Activated CD4-positive, alpha-beta T cell treated with anti-CD3 and anti-CD28 coated beads, Interleukin-10, Interleukin-2, amounts not matched to agents 100 ng/mL and 50 ng/mL, durations not matched to agents 16 hours and 8 hours (primary cell): ENCODE measurements at regions not wholly inside any gene's neighbourhood (a gene's known extent, or its start where the extent isn't known, plus 50 kb on each side); places are given as distances from the start of the nearest gene placed in this dataset.
"Not testable (repeated sequence)": the region's sequence is repeated elsewhere in the genome, so short reads cannot be mapped to it uniquely, and the experiment has no call there.

Experiments
- DNase-seq: peaks from one replicate; pipeline ENCODE4 v3.0.0-alpha.2; 2020

DNA sequence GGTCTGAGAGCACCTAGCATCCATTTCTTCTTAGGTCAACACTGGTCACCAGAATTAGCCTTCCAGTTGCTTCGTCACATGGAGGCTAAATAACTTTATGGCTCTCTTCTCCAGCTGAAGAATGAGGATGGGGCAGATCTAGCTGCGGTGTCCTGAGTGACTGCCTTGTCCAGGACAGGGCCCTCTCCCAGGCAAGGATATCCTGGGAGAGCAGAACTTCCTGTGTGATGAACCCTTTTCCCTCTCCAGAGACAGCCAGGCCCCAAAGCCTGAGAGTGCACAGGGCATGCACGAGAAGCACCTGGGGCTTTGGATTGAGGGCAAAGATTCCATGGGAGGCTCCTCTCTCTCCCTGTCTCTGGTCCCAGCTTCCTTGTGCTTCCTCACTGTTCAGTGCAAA is 108.2 kb upstream of the MAMLD1 start:
- no peak for DNase-seq

DNA sequence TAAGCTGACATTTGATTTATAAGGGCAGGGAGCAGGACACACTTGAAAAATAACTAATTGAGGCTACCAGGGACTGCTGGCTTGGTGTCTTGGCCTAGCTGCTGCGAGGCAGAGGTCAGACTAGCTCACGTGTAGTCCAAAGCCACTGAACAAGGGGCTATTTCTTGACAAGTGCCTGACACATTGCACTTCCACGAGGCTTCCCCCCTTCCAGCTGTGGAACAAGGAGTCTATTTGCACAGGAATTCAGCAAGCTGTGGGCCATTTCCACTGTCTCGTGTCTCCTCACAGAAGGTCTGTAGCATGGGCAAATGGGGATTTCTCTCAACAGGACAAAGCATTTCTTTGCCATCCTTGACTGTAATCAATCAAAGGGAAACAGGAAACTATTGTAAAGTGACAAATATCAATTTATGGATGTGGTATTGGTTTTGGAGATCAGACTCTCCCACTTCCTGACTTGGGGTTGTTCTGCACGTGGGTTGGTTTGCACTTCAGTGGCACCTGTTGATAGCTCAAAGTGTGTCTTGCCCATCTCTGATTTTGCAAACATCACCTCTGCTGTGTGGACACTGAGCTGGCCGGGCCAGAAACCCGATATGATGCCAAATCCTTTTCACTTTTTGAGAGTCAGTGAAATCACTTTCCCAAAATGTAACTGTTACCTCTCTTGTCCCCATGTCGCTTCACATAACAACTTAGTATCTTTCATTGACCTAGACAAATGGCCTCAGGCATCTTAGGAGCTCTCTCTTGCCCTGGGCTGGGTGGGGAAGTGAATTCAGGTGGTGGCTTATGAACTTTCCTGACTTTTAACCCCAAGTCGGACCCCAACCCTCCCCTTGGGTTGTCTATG is 107.4 kb upstream of the MAMLD1 start:
- no peak for DNase-seq

DNA sequence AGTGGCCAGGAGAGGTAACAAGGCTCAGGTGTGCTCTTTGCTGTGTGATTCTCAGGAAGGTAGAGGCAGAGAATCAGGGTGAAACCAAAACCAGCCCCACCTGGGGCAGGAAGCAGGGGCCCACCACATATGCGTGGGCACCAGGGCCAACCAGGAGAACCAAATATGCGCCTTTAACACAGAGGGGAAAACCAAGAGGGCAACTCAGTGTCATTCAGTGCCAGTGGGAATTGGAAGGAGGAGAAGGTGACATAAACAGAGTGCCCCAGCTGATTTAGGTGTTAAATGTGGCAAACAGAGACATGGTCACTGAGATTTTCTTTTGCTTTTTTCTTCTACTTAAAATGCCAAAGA is 106.8 kb upstream of the MAMLD1 start:
- DNase-seq, result no peak

DNA sequence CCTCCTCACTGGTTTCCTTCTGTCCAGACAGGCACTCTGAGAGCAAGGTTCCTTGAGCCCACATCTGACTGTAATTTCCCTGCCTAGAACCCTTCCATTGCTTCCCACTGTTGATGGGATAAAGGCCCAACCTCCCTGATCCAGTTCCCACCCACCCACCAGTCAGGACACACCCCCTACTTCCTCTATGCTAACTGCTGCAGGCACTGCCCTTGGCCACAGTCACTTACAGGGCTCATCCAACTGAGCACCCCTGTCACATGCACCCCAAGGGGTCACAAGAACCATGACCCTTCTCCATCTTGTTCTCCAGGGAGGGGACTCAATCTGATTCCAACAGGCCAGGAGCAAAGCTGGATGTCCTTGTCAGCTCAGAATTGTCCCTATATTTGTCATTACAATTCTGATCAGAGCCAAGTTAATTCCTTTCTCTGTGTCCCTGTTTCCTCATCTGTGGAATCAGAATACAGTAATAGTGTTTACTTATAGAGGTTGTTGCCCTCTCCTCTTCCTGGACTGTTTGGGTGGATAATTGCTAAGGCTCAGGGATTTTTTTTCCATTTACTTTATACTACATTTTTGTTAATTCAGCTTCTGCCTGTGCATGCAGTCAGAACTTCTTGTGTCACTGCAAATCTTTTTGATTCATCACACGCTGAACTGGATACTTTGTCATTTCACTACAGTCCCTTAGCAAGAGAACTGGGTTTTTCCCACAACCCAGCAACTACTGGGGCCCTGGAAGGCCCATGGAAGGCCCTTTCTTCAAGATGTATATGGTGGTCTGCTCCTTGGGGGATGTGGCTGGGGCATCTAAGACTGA is 105.6 kb upstream of the MAMLD1 start:
- DNase-seq, result no peak

DNA sequence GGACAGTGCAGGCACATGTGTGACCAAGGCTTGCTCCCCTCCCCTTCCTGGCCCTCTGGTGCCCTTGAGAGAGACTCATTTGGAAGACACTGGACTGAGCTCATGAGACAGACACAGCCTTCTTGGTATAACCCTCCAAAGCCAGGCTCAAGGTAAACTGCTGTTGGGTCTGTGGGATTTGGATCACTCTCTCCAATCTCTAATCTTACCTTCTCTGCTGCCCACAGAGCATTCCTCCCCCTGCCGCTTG is 105.0 kb upstream of the MAMLD1 start:
- DNase-seq, result no peak

DNA sequence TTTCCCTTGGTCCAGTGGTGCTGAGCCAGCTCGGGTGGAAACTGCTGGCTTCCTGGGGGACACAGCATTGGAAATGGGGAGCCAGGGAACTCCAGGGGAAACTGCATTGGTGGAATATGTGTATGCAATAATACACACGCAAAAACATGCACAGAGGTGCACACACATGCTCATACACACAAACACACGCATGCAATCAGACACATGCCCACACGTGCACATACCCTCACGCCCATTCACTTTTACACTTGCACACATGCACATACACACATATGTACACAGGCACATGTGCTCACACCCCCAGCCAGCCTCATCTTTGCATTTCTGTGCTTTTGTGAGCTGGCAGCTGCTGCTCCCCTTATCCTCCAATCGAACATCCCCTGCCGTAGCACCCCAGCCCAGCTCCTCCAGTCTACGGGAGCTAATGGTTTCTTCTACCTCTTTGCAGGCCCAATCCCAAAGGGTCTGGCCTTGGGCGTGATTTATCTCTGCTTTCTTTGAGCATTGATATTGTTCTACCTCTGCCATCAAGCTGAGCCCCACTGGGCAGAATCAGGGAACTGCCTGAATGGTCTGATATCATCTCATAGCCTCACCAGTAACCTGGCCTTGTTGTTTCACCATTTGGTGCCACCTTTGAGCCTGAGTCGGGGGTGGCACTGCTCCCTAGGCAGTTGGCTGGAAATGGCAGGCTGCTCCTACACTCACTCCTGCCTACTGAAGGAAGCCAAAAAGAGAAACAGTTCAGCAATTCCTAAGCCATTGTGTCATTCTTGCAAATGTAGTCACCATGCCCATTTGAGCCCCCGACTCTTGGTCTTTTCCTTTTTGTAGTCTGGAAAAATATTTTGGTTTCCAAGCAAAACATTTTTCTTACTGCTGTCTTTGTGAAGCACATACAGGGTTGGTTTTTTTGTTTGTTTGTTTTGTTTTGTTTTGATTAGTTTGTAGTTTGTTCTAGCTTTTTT is 104.4 kb upstream of the MAMLD1 start:
- no peak for DNase-seq

DNA sequence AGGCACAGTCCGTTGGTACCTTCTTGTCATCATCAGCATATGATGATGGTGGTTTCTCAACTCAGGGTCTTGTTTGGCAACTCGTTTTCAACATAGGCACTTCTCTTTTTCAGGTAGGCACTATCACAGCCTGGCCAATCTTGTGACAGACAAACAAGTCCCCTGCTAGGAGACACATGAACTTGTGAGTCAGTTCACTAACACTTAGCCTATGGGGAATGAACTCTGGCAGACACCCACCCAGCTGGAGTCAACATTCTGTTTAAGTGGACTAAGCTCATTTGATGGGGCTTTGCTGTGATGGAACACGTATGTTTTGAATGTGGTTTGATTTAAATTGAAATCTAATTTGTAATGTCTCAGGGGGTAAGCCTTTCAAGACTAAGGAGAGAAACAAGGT is 100.7 kb upstream of the MAMLD1 start:
- no peak for DNase-seq

DNA sequence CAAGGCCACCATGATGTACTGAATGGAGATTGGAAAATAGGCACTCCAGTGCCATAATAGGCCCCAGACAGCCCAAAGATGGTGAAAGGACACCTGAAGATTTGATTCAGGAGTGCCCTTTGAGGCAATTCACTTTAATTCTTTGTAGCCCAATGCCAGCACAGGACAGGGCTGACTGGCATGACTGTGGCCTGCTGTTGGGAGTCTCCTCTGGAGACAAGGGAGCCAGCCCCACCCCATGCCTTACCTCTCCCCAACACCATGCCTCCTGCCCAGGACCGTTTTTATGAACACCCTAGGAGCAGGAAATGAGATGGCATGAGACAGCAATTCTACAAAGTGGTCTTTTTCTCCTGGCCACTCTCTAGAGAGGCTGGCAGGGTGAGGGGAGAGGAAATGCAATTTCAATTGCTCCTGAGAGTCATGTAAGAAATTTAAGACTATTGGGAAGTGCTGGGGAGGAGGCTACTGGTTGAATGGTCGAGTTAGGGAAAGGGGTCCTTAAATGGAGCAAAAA is 94.2 kb upstream of the MAMLD1 start:
- DNase-seq, result no peak

DNA sequence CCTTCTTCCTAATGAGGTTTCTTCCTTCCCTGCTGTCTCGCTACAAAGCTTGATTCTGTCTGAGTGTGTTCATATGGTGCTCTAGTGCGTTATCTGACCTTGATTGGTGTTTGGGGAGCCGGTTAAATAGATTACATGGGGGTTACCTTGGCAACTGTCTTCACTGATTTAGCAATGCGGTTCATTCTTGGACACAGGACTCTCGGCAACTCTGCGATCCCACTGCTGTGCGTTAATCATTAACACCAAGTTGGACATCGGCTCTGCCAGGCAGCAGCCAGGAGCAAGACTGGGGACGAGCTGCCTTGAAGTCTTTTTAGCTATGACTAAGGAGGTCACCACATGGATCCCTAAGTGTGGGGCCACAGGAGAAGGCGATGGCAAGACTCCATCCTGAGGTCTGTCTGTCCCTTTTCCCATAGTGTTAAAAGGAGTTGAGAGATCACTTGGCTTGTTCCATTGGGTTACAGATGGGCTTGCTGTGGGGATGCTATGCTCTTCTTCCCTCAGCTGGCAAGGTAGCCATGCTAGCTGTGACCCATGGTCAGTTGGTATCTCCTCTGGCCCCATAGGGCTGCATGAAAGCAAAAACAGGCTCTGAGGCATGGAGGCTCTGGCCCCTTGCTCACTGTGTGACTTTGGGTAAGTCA is 93.4 kb upstream of the MAMLD1 start:
- no peak for DNase-seq

DNA sequence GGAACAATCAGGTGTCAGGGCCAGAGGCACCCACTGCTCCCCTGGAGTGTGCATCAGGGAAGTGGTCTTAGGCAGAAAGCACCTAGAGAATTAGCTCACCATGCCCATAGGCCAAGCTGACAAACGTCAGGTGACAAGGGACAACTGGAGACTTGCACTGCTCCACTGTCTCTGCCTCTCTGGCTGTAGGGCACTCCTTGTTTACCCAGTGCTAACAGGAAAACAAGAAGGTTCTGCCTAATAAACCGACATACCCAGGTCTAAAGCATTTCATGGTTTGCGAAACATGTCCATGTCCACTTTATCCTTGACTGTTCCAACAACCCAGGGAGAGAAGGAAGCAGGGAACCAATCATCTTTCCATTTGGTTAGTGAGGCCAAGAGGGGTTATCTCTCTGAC is 92.5 kb upstream of the MAMLD1 start:
- DNase-seq, result no peak

DNA sequence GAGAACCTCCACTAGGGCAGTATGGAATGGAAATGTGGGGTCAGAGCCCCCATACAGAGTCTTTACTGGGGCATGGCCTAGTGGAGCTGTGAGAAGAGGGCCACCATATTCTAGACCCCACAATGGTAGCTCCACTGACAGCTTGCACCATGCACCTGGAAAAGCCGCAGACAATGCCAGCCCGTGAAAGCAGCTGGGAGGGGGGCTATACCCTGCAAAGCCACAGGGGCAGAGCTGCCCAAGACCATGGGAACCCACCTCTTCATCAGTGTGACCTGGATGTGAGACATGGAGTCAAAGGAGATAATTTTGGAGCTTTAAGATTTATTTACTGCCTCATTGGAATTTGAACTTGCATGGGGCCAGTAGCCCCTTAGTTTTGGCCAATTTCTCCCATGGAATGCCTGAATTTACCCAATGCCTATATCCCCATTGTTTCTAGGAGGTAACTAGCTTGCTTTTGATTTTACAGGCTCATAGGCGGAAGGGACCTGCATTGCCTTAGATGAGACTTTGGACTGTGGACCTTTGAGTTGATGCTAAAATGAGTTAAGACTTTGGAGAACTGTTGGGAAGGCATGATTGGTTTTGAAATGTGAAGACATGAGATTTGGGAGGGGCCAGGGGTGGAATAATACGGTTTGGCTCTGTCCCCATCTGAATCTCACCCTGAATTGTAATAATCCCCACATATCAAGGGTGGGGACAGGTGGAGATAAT is 89.4 kb upstream of the MAMLD1 start:
- not testable (repeated sequence) for DNase-seq

DNA sequence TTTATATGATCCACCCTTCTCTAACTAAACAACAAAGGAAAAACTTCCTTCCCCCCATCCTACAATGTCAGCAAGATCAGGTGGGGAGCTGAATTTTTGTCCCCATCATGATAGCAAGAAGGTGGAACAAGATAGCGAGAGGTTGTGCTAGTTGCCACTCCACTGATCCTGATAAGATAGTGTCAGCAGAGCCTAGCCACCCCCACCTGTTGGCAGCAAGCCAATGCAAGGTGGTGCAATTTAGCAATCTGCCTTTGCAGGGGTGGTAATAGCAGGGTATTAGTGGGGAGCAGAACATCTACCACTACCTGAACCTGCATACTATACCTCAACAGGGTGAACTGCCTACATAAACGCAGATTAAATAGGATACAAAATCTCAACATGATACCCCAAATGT is 80.2 kb upstream of the MAMLD1 start:
- no peak for DNase-seq

DNA sequence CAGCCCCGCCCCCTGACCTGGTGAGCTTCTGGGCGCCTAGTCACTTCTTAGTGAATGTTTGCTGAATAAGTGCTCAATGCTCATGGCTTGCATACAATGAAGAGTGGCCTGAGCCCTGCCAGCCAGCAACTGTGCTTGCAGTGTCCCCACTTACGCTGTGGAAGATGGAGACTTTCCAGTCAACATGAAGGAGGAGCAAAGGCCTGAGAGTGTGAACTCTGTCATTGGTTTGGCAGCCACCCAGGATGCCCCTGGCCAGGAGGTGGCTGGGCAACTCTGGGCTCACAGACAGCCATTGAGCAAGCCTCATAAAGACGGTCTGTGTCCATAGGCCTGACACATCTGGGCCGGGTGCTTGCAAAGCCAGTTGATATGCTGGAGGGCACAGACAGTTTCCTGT is 72.1 kb upstream of the MAMLD1 start:
- no peak for DNase-seq

DNA sequence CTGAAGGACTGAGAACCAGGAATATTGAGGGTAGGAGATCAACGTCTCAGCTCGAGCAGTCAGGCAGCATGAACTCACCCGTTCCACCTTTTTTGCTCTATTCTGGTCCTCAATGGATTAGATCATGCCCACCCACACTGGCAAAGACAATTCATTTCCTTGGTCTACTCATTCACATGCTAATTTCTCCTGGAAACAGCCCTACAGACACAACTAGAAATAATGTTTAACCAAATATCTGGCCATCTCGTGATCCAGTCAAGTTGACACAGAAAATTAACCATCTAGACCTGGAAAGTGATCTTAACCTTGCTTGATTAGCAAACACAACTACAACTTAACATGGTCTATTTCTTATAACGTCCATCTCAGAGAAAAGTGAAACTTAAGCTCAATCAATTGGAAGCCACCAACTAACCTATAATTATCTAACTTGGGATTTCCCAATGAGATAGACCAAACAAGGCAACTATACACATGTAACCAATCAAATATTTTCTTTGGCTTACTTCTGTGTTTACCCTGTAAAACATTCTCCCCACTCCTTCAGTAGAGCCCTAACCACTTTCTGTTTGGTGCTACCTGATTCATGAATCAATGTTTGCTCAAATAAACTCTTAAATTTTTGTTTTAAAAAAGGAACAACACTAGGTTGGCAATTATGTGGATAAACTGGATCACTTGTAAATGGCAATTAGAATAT is 69.7 kb upstream of the MAMLD1 start:
- no peak for DNase-seq

DNA sequence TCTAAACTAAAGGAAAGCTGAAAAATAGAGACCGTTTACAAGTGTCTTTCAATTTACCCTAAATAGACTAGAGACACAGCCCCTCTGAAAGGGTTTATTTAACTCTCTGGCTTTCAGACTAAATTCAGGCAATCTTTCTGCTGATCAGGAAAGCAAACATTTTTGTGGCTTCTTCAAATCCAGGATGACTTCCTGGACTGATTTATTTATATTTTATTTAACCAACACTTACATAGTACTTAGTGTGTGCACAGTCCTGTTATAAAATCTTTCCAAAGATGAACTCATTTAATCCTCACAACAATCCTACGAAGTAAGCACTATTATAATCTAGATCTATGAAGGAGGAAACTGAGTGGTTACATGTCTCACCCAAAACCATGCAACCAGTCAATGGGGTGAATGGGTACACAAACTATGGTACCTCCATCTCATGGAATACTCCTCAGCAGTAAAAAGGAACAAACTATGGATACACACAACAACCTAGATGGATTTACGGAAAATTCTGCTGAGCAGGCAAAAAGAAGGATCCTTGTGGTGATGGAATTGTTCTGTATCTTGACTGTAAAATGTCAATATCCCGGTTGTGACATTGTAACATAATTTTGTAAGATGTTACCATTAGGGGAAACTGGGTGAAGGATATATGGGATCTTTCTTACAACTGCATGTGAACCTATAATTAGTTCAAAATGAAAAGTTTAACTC is 64.1 kb upstream of the MAMLD1 start:
- no peak for DNase-seq

DNA sequence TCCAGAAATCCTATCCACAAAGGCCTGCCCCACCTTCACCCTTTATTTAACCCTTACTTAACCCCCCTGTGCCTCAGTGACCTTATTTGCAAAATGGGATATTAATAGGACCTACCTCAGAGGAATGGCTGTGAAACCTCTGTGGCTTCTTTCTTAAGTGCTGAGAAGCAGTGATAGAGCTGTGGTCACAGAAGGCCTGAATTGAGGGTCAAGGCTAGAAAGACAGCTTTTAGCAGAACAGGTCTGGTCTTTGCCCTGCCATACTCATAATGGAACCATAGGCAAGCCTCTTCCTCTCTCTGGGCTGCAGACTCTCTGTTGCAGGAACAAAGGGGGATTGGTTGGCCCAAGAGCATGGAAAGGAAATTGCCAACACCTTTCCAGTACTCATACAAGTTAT is 63.5 kb upstream of the MAMLD1 start:
- DNase-seq, result no peak

DNA sequence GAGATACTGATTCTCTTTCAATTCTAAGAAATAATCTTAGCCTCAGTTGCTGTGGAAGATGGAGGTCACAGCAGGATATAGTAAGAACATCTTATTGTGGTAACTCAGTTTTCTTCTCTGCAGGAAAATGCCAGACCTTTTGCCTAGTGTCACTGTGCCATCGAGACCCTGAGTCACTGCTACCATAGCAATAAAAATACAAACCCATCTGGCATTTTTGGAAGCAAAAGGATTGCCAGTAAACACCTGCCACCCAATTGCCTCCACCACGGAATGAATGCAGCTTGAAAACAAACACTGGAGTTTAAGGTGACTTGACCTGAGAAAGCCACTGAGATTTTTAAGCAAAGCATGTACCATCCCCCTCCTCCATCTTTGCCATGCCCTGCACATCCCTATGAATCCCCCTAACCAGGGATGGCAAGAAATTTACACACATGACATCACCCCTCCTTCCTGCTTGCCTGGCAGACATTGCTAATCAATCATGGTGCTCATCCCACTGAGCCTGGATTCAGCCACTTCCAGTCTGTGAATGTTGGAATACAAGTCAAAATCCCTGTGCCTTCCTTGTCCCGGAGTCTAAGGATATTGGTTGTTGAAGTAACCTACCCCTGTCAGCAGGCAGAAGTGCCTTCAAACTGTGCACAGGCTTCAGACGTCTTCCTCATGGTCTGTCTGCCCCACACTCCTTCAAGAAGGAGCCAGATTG is 59.6 kb upstream of the MAMLD1 start:
- no peak for DNase-seq

DNA sequence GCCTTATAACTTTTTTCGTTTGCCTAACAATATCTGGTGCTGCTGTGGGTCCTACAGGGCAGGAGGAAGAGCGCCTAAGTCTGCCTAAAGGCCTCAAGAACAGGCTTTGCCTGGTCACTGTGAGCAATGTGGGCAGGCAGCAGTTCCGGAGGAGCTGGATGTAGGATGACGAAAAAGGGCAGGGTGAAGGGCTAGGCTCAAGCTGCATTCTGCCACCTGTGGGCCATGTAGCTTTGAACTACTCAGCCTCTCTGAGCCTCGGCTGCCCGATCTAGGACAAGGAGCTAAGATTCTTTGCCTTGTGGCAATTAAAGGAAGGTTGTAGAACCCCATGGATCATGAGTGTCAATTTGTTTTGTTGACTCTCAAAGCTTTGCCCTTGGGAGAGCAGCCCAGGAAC is 57.1 kb upstream of the MAMLD1 start:
- no peak for DNase-seq

DNA sequence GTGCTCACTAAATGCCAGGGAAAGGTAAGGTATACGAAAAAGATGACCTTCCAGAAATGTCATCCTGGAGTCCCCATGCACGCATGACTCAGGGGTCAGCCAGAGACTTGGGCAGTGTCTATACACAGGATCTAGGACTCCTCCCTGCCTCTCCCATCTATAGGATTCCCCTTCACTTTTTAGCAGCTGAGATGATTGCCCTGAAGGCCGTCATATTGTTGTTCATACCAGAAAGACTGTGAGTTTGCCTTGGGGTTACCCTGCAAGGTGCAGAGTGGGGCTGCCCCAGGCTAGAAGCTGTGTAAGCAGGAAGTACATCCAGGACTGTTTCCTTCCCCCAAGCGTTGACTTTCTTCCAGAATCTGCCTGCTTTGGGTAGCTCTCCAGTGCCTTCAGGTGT is 55.1 kb upstream of the MAMLD1 start:
- DNase-seq, result no peak

DNA sequence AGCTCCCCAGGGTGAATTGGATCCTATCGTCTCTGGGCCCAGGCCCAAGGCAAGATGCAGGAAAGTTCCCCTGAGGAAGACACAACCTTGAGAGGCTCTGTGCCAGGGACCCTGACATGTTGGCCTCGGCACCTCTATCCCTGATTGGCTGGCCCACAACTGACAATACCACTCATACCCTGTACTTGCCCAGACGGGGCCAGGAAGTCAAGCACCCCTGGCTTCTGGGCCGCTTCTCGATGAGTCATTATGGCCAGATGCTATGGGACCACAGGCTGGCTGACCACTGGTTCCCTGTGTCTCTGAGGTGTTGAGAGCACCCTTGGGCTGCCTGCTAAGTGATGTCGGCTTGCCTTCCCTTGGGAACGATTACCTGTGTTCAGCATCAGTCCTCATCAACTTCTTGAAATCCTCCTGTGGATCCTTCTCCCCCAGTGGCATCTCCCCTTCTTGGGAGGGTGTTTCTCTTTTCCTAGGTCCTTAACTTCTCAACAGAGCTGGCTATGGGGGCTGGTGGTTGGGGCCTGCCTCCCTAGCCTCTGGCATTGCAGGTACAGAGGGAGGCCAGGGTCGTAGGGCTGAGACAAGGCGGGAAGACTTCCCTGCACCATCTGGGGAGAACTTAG is 54.5 kb upstream of the MAMLD1 start:
- no peak for DNase-seq
